IPS-NIHi7 (cell line): ENCODE measurements at regions not wholly inside any gene's neighbourhood (a gene's known extent, or its start where the extent isn't known, plus 50 kb on each side); places are given as distances from the start of the nearest gene placed in this dataset.
"Not testable (repeated sequence)": the region's sequence is repeated elsewhere in the genome, so short reads cannot be mapped to it uniquely, and the experiment has no call there.

Experiments
- DNase-seq: peaks from one replicate; pipeline ENCODE4 v3.0.0; 2012; ENCODE audit warnings: mixed read lengths; ENCODE audit errors: extremely low spot score

GRCh38 chr6:21847711-21848480 is 254.3 kb downstream of the SOX4 start:
- no peak for DNase-seq

GRCh38 chr6:21850691-21851090 is 257.1 kb downstream of the SOX4 start:
- no peak for DNase-seq

- no peak for DNase-seq
Measured at GRCh38 chr6:21855811-21856455, 262.4 kb downstream of the SOX4 start.

GRCh38 chr6:21856456-21856825 is 262.9 kb downstream of the SOX4 start:
- no peak for DNase-seq

GRCh38 chr6:21856844-21857243 is 263.3 kb downstream of the SOX4 start:
- DNase-seq: no peak

- no peak for DNase-seq
Measured at GRCh38 chr6:21858076-21858475, 264.5 kb downstream of the SOX4 start.

GRCh38 chr6:21859193-21859735 is 265.7 kb downstream of the SOX4 start:
- DNase-seq: no peak

- DNase-seq: no peak
Measured at GRCh38 chr6:21861942-21862341, 268.4 kb downstream of the SOX4 start.

GRCh38 chr6:21864206-21864605 is 270.7 kb downstream of the SOX4 start:
- DNase-seq: no peak

- no peak for DNase-seq
Measured at GRCh38 chr6:21868226-21868625, 274.7 kb downstream of the SOX4 start.

- no peak for DNase-seq
Measured at GRCh38 chr6:21869085-21869771, 275.7 kb downstream of the SOX4 start.

GRCh38 chr6:21870076-21870730 is 276.7 kb downstream of the SOX4 start:
- no peak for DNase-seq

- DNase-seq: no peak
Measured at GRCh38 chr6:21871831-21872230, 278.3 kb downstream of the SOX4 start.

GRCh38 chr6:21872749-21873148 is 279.2 kb downstream of the SOX4 start:
- no peak for DNase-seq

- no peak for DNase-seq
Measured at GRCh38 chr6:21873562-21873961, 280.0 kb downstream of the SOX4 start.

GRCh38 chr6:21874372-21874771 is 280.8 kb downstream of the SOX4 start:
- DNase-seq: no peak

- not testable (repeated sequence) for DNase-seq
Measured at GRCh38 chr6:21877037-21877436, 283.5 kb downstream of the SOX4 start.

GRCh38 chr6:21880249-21880648 is 286.7 kb downstream of the SOX4 start:
- DNase-seq: not testable (repeated sequence)

- DNase-seq: no peak
Measured at GRCh38 chr6:21881969-21882465, 288.5 kb downstream of the SOX4 start.

GRCh38 chr6:21883595-21884328 is 290.2 kb downstream of the SOX4 start:
- DNase-seq: no peak

GRCh38 chr6:21885111-21885510 is 291.6 kb downstream of the SOX4 start:
- no peak for DNase-seq
